Limb (tissue), 2 donors: ENCODE measurements at regions not wholly inside any gene's neighbourhood (a gene's known extent, or its start where the extent isn't known, plus 50 kb on each side); places are given as distances from the start of the nearest gene placed in this dataset.
"Not testable (repeated sequence)": the region's sequence is repeated elsewhere in the genome, so short reads cannot be mapped to it uniquely, and the experiment has no call there.

Experiments
- DNase-seq, 2 donors: peaks; one replicate each; pipeline ENCODE4 v3.0.0-alpha.2; 2016; ENCODE audit errors: extremely low spot score in 2 of 2

DNA sequence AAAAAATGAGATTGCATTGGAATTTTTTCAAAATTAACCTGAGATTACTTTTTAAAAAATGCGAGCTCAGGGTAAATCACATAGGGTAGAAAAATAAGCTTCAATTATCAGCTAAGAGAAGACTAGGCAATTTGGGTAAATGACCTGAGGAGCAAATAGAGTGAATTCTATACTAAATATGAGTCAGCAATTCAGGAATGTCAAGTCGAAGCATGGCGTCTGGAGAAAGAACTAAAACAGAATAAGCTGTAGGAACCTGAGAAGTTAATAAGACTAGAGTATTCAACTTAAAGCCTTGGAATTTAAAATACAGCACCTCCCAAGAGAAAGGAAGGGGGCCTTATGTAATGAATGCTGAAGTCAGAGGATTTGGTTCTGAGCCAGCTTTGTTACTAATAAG lies 487.0 kb downstream of the SUCLG1 start:
- DNase-seq, result peak in 1 of 2 donors; percentile 10

DNA sequence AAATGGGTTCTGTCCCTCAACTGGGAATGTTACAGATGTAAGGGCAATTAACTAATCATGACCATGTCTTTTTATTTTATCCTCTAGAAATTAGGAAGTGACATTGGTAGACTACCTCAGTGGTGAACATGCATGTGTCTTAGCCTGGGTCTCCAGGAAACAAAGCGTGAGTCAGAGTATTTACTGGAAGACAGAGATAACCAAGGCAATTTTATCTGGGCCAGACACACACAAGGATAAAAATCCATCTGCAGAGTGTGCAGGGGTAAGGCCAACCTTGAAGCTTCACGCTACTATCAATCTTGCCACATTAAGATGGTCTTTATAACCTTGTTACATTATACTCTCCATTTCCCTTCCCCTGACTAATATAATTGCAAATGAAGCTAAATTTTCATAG lies 487.5 kb downstream of the SUCLG1 start:
- no peak for DNase-seq

DNA sequence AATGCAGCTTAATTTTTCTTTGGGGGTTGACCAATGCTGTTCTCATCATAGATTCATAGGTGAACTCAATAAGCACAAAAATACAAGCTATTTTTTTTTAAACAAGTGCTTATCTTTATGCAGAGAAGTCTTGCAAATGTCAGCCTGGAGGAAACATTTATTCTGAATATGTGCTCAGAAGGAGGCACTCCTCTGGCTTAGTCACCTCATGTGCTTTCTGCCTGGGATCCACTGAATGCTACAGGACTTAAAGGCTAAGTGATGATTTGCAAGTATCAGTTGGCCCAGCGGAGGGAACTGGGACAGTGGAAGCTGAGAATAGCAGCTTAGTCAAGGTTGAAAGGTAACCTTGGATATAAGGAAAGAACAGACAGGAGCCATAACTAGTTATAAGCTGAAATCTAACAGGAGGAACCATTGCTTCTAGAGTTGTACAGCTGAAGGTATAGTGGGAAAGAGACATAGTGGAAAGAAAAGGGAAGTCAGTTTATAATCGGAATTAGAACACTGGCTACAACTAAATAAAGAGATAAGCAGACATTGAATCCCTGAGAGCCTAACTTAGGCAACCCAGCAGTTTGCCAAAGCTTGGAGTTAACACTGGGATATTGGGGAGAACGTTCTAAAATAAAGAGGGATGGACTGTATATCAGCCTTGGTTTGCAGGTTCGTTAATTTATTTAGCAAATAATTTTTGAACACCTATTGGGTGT lies 488.7 kb downstream of the SUCLG1 start:
- no peak for DNase-seq

DNA sequence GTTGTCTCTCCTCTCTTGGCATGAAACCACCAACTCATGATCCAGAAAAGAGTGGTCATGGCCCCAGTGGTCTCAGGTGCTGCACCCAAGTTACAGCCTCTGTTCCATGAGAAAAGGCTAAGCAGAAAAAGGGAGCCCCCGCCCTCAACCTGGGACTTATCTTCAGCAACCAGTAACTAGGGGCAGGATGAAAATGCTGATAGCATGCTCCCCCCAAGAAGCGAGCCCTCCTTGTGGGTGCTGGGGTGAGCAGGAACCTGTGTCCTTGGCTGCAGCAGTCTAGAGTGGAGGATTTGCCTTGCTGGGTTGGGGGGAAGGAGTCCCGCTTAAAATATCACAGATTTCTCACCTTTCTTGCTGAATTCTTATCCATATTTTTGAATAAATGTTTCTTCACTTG lies 490.0 kb downstream of the SUCLG1 start:
- no peak for DNase-seq

DNA sequence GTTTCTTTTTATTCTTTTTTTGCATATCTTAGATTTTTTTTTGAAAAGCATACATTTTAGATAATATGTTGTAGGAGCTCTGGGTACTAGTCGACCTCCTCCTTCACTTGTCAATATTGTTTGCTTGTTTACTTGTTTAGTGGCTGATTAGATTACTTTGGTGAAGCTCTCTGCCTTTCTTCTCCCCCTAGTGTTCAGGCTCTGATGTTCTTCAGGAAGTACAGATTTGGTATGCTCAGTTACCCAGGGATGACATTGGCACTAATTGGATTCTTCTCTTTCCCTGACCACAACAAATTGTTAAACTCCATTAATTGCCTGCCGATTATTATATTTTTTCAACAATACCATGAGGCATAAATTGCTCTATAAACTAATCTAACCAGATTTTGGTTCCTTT lies 491.2 kb downstream of the SUCLG1 start:
- no peak for DNase-seq

DNA sequence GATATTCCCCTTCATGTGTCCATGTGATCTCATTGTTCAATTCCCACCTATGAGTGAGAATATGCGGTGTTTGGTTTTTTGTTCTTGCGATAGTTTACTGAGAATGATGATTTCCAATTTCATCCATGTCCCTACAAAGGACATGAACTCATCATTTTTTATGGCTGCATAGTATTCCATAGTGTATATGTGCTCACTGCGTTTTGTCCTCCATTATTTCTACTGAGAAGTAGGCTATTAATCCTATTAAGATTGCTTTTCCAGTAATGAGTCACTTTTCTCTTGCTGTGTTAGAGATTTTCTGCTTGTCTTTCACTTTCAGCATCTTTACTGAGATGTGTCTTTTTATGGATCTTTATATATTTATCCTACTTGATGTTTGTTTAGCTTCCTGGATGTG lies 492.1 kb downstream of the SUCLG1 start:
- DNase-seq, result not testable (repeated sequence)

DNA sequence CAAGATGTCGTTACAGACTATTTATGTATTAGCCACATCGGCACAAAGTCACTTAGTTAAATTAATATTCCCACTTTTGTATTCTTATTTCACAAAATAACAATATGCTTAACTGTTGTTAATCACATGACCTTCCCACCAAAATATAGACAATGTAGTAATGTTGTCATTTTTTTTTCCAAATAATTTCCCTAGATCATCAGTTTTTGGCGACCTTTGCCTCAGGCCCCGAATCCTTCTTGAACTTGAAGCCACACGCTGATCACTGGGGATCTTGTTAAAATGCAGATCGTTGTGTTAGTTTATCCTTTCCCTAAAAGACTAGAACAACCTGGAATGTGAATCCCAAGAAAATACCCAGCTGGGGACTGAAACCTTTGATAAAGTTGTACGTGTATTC lies 497.6 kb downstream of the SUCLG1 start:
- no peak for DNase-seq

DNA sequence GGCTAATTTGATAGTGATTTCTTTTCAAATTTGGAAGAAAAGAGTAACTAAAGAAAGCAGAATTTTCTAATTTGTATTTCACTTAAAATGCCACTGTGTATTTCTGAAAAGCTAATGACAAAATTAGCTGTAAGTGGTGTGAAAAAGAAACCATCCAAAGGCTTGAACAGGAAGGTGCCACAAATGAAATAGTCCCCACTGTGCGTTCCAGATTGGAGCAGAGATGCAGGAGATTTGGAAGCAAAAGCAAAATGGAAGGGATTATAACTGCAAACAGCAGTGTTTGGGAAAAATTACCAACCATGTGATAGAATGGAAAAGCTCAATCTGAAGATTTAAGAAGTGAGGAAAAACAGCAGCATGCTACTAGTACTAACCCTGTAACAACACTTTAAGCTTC lies 498.7 kb downstream of the SUCLG1 start:
- no peak for DNase-seq

DNA sequence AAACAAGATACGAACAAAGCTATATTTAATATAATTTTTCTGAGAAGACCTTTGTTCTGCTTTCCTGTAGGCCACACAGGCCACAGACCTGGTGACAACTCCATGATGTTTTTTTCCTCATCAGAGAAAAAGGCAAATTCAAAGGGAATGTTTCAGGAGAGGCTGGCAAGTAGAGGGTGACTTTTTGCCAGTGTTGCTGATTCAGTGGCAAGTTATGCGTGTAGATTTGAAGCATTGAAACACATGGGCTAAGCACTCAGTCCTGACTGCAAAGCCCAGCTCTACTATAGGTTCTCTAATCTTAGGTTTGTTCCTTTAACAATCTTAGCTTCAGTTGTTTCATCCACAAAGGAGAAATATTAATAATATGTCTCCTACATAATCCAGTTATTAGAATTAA lies 499.8 kb downstream of the SUCLG1 start:
- DNase-seq, result no peak

DNA sequence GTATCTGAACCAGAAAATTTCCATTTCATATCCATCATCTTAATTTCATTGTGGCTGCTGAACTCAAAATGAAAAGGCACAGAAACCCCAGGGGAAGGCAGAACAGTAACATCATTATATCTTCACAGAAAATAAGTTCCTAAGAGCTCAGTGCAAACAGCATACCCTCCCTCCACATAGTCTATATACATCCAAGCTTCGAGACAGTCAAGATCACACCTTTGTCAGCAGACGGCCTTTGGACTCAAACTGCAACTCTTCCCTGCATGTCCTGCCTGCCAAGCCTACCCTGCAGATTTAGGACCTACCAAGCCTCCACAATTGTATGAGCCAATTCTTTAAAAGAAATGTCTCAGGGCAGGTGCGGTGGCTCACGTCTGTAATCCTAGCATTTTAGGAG lies 502.1 kb downstream of the SUCLG1 start:
- DNase-seq, result no peak

DNA sequence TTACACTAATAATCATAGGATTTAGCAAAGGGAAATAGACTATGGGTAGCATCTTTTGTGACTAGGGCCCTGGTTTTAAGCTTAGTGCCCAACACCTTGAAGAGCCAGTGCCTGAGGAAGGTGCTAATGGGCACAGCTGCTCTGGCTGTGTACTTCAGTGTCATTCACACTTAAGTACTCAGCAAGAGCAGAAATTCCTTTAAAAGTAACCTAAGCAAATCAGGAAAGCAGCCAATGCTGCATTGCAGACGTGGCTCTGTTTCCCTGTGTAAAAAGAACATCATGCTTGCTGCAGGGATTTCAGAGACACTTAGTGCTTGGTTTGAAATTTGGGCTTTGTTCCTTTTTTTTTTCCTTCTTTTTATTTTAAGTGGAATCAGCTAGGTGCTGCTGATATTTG lies 505.4 kb downstream of the SUCLG1 start:
- no peak for DNase-seq

DNA sequence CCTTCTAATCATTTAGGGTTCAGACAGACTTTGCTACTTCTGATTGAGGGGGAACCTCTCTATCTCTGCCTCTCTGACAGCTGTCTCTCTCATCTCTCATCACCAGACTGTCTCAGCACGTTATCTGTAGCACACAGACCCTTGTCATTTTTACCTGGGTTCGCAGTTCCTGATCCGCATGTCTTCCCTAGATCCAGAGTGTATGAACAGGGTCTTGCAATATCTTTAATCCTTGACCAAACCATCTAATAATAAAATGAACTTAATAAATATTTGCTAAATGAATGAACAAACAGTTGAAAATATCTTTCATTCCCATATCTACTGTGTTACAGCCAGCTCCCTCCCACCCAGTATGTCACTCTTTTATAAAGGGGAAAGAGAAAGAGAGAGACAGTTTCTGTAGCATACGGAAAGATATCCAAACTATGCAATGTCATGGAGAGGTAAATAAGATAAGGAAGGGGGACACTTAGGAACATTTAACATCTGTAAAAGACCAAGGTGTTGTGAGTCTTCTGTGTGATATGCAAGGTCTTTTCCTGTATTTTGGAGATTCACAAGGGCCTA lies 507.6 kb downstream of the SUCLG1 start:
- no peak for DNase-seq

DNA sequence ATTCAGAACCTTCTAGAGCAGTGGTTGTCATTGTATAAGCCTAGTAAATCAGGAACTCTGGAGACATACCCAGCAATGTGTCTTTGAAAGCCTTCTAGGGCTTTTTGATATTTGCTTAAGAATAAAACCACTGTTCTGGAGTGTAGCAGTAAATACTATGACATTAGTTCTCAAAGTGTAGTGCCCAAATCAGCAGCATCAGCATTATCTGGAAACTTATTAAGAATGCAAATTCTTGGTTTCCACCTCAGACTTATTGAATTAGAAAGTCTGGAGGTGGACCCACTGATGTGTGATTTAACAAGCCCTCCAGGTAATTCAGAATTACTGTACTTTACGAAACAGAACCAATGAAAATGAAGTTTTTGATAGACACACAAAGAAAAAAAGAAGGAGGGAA lies 509.7 kb downstream of the SUCLG1 start:
- DNase-seq, result no peak

DNA sequence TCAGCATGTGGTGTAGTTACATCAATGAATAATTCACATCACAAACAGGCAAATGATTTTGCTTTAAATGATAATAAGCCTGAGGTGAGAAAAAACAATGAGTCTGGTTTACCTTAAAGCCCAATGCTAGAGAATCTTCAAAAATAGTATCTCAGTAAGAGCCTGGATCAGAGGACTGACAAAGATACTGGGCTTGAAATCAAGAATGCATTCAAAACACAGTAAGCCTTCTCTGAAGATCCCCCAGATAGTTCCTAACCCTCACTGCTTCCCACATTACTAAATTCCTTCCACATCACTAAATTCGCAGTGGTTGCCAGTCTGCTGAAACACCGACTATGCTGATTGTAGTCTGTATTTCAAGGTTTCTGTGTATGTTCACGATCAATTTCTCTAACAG lies 514.9 kb downstream of the SUCLG1 start:
- DNase-seq, result no peak

DNA sequence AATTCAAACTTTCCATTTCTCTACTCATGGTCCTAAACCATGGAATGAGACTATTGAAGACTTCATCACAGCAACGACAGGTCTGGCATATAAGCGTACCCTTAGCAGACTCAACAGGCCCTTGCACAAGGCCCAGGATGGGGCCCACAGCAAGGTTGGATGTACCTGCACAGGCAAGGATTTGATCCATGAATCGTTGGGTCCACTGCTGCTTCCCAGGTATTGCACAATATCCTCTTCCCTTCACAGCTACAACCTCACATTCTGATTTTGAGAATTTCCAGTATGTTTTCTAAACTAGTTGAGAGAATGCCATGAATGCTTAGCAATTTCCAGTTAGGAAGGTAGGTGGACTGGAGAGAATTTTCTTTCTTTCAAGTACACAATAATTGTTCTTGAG lies 515.8 kb downstream of the SUCLG1 start:
- DNase-seq, result no peak

DNA sequence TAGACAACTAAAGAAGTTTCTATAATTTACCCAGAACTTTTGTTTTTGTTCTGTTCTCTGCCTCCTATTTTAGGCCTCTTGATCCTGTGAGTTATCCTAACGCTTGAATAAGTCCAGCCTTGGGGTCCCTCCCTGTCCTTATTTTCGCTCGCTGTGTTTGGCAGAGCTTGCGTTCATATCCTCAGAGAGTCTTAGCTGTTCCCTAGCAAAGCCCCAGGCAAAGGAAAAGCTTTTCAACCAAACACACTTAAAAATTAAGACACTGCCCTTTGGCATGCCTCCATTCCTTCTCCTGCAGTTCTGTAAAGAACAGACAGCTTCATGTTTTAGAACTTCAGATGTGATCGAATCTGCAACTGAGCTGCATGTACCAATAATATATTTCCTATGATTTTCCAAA lies 517.2 kb downstream of the SUCLG1 start:
- peak in 1 of 2 donors; percentile 8 for DNase-seq

DNA sequence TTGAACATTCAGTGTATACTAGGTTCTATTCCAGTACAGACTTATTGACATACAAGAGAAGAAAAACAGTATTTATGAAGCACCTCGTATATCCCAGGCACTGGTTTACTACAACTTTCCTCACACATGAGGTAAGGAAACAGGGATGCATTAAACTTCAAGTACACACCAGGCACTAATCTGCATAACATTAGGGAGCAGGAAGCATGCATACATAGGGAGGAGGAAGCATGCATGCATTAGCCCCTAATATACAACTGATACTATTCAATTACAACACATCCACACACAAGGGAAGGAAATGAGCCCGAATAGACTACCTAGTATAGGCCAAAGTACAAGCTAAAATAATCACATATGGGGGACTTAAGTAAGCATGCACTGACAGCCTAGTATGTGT lies 525.3 kb downstream of the SUCLG1 start:
- no peak for DNase-seq

DNA sequence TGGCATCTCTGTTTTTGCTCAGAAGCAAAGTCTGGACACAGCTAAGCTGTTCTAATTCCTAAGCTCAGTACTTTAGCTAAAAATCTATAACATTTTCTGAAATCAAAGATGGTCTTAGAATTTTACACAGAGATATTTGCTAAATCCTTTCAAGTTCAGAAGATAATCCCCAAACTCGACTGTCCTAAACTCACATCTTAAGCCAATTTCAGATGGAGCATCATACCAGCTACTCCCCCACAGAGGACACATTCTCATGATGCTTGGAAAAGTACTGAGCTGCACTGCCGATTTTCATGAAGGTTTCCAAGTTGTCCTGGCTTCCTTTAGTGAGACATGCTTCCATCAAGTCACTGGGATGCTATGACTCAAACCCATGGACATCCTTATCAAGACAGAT lies 535.5 kb downstream of the SUCLG1 start:
- no peak for DNase-seq

DNA sequence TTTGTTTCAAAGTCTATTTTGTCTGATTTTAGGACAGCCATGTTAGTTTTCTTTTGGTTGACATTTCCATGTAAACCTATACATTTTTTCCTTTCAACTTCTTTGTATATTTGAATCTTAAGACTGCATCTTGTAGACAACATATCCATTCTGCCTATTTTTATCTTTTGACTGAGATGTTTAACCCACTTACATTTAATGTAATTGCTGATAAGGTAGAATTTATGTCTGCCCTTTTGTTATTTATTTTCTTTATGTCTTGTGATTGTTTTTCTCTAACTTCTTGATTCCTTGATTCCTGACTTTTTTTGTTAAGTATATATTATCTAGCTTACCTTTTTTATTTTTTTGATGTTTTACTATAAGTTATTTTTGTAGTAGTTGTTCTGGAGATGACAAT lies 542.5 kb downstream of the SUCLG1 start:
- DNase-seq, result no peak

DNA sequence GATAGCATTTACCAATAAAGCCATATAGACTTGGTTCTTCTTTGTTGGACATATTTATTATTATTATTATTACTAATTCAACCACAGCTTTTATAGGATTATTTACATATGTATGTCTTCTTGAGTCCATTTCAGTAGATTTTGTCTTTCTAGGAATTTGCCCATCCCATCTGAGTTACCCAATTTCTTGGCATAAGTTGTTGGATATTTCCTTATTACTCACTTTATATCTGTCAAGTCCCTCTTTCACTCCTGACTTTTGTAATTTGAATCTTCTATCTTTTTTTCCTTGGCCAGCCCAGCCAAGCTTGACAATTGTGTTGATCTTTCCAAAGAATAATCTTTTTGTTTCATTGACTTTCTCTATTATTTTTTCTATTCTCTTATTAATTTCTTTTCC lies 543.7 kb downstream of the SUCLG1 start:
- DNase-seq, result no peak

DNA sequence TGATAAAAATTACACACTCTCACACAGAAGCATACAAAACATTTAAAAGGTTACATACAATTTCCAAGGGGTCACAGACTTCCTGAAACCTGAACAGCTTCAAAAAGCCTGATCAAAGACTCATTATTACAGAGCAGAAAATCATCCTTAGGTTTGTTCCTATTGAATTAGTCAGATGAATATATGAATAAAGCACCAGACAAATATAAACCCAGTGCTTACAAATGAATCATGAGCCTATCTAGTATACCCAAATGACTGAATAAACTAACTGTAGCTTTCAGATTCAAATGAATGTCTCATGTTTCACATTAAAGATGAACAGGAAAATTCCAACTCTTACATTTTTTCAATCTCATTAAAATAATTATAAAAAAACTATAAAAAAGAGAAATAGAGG lies 550.3 kb downstream of the SUCLG1 start:
- DNase-seq, result no peak

DNA sequence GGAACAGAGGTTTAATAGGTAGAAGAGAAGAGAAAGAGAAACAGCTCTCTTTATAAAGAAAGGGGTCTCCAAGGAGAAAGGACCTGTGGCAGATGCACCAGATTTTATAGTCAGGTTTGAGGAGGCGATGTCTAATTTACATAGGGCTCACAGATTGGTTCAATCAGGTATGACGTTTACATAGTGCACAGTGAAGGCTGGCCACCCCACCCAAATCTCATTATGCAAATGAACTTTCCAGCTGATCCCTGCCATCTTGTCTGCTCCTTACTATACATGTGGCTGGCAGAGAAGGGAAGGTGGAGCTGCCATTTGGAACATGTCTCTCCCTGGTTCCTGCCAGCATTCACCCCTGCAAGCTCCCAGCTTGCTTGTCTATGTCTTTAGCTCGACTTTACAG lies 557.8 kb downstream of the SUCLG1 start:
- no peak for DNase-seq

DNA sequence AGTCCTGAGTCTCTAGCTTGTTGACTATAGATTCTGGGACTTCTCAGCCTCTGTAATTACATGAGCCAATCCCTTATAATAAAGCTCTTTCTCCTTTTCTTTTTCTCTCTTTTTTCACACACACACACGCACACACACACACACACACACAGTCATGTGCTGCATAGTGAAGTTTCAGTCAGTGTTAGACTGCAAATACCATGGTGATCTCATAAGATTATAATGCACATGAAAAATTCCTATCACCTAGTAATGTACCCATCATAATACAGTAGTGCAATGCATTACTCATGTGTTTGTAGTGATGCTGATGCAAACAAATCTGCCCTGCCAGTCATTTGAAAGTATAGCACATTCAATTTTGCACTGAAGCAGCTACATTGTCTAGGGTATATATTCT lies 558.2 kb downstream of the SUCLG1 start:
- no peak for DNase-seq

DNA sequence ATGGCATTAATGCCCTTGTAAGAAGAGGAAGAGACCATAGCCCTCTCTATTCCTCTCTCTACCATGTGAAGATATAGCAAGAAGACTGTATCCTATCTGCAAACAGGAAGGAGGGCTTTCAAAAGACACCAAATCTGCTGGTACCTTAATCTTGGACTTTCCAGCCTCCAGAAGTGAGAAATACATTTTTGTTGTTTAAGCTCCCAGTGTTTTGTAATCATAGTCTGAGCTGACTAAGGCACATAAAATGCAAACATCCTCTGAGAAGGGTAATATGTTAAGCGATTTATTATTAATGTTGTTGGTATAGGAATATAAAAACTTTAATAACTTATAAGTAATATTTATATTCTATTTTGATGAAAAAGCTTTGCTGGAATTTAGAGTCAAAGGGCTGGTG lies 559.8 kb downstream of the SUCLG1 start:
- DNase-seq, result no peak
